ENCODE measurements at regions not wholly inside any gene's neighbourhood (a gene's known extent, or its start where the extent isn't known, plus 50 kb on each side); places are given as distances from the start of the nearest gene placed in this dataset.

DNA sequence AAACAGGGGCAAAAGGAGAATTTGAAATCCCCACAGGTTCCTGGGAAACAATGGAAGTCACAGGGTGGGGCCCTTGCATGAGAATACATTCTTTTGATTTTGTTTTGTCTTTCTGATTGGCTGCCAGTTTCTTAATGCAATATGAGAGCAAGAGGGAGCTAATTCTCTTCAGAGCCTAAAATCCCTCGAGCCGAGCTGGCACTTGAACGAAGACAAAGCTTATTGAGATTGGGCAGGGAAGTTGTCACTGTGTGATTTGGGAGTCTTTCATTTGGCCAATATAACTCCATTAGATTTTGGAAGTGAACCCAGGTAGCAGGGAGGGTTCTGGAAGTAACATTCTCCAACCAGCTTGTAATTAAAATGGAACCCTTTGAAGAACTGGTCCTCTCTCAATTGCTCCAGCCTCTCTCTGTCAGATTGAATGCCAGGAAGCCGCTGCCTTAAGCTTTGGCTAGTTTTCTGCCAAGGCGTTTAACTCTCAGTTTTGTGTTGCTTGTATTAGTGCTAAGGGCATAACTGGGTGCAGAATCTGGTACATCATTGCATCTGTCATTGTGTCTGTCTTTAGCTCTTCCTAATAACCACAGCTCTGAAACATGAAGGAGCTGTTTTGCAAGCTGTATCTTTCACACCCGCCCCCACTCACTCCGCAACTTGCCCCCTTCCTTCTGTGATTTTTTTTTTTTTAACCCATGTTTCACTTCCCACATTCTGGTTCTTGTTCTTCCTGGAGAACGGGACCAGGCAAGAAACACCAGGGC lies 272.0 kb downstream of the MAF start:
- Histone ChIP-seq H3K27ac (ENCODE audit: low read depth in 1 of 2, low read length in 2 of 2) (no peak overlapping the region), H3K4me3 (ENCODE audit: low read depth in 1 of 3, low read length in 3 of 3) (no peak overlapping the region), H3K4me1 (ENCODE audit: control insufficient read depth in 4 of 4, insufficient read depth in 4 of 4, low read length in 3 of 4) (no peaks in the 10 kb centered on the region), H3K36me3 (ENCODE audit: control insufficient read depth in 4 of 4, insufficient read depth in 3 of 4, low read depth in 1 of 4, low read length in 3 of 4) (no peaks in the 10 kb centered on the region), H3K27me3 (ENCODE audit: control insufficient read depth in 4 of 4, insufficient read depth in 4 of 4, low read length in 3 of 4) (no peaks in the 10 kb centered on the region), H3K9me3 (ENCODE audit: control insufficient read depth in 4 of 4, low read length in 3 of 4) (no peaks in the 10 kb centered on the region), H3K9ac (ENCODE audit: low read depth in 1 of 2, low read length in 2 of 2) (no peak overlapping the region)
- TF ChIP-seq FOXA1 (IDR thresholded peaks at IDR 0.05) = no peak
- TF ChIP-seq NR2F2 (IDR thresholded peaks at IDR 0.05) = no peak
- TF ChIP-seq FOXA2 (IDR thresholded peaks at IDR 0.05) = no peak
- TF ChIP-seq SP1 (IDR thresholded peaks at IDR 0.05) = no peak
- no peak for TF ChIP-seq EGR1 (IDR thresholded peaks at IDR 0.05; ENCODE audit: low read depth in 2 of 2)
- TF ChIP-seq RAD21 (IDR thresholded peaks at IDR 0.05) = no peak
- no peak for DNase-seq (ENCODE audit: low spot score)
- WGBS = 66% methylated on average over 8 of the region's 8 CpGs

DNA sequence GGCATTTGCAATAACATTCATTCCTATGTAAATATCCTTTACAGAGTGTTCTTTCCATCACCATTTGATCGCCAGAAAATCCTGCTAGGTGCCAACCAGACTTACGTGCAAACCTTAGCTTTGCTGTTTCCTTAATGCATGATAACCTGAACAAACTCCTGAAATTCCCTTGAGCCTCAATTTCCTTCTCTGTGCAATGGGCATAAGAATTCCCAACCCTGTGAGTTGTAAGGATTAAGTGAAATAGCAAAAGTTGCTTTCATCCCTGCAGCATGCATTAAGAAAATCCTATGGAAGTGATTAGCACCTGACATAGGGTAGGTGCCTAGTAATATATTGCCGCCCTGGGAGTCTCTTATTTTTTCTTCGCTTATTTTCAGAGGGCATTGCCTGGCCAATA lies 272.7 kb downstream of the MAF start:
- Histone ChIP-seq H3K27me3 (ENCODE audit: control insufficient read depth in 4 of 4, insufficient read depth in 4 of 4, low read length in 3 of 4) (no peaks in the 10 kb centered on the region), H3K27ac (ENCODE audit: low read depth in 1 of 2, low read length in 2 of 2) (no peak overlapping the region), H3K9ac (ENCODE audit: low read depth in 1 of 2, low read length in 2 of 2) (no peak overlapping the region), H3K9me3 (ENCODE audit: control insufficient read depth in 4 of 4, low read length in 3 of 4) (no peaks in the 10 kb centered on the region), H3K4me3 (ENCODE audit: low read depth in 1 of 3, low read length in 3 of 3) (no peak overlapping the region), H3K4me1 (ENCODE audit: control insufficient read depth in 4 of 4, insufficient read depth in 4 of 4, low read length in 3 of 4) (no peaks in the 10 kb centered on the region), H3K36me3 (ENCODE audit: control insufficient read depth in 4 of 4, insufficient read depth in 3 of 4, low read depth in 1 of 4, low read length in 3 of 4) (no peaks in the 10 kb centered on the region)
- WGBS = 86% methylated on average over 4 of the region's 4 CpGs
- TF ChIP-seq, protein P1, sequence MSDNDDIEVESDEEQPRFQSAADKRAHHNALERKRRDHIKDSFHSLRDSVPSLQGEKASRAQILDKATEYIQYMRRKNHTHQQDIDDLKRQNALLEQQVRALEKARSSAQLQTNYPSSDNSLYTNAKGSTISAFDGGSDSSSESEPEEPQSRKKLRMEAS (IDR thresholded peaks at IDR 0.05) = no peak
- TF ChIP-seq FOXA2 (IDR thresholded peaks at IDR 0.05) (no peak), HNF4G (IDR thresholded peaks at IDR 0.05) (no peak), NR2F2 (IDR thresholded peaks at IDR 0.05) (no peak), TAF1 (conservative IDR thresholded peaks at IDR 0.05) (no peak), EGR1 (IDR thresholded peaks at IDR 0.05; ENCODE audit: low read depth in 2 of 2) (no peak), GABPA (IDR thresholded peaks at IDR 0.05 in 1 of 2, conservative IDR thresholded peaks at IDR 0.05 in 1 of 2) (no peak), YY1 (IDR thresholded peaks at IDR 0.05) (no peak), HNF4A (conservative IDR thresholded peaks at IDR 0.05) (no peak), FOXA1 (IDR thresholded peaks at IDR 0.05) (no peak), SP1 (IDR thresholded peaks at IDR 0.05) (no peak), RAD21 (IDR thresholded peaks at IDR 0.05) (no peak)
- TF ChIP-seq, protein P2, sequence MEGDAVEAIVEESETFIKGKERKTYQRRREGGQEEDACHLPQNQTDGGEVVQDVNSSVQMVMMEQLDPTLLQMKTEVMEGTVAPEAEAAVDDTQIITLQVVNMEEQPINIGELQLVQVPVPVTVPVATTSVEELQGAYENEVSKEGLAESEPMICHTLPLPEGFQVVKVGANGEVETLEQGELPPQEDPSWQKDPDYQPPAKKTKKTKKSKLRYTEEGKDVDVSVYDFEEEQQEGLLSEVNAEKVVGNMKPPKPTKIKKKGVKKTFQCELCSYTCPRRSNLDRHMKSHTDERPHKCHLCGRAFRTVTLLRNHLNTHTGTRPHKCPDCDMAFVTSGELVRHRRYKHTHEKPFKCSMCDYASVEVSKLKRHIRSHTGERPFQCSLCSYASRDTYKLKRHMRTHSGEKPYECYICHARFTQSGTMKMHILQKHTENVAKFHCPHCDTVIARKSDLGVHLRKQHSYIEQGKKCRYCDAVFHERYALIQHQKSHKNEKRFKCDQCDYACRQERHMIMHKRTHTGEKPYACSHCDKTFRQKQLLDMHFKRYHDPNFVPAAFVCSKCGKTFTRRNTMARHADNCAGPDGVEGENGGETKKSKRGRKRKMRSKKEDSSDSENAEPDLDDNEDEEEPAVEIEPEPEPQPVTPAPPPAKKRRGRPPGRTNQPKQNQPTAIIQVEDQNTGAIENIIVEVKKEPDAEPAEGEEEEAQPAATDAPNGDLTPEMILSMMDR (IDR thresholded peaks at IDR 0.05; ENCODE audit: low read depth, low read length, missing input control) = no peak
- TF ChIP-seq, protein P3, sequence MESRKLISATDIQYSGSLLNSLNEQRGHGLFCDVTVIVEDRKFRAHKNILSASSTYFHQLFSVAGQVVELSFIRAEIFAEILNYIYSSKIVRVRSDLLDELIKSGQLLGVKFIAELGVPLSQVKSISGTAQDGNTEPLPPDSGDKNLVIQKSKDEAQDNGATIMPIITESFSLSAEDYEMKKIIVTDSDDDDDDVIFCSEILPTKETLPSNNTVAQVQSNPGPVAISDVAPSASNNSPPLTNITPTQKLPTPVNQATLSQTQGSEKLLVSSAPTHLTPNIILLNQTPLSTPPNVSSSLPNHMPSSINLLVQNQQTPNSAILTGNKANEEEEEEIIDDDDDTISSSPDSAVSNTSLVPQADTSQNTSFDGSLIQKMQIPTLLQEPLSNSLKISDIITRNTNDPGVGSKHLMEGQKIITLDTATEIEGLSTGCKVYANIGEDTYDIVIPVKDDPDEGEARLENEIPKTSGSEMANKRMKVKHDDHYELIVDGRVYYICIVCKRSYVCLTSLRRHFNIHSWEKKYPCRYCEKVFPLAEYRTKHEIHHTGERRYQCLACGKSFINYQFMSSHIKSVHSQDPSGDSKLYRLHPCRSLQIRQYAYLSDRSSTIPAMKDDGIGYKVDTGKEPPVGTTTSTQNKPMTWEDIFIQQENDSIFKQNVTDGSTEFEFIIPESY (IDR thresholded peaks at IDR 0.05) = no peak
- TF ChIP-seq, protein P4, sequence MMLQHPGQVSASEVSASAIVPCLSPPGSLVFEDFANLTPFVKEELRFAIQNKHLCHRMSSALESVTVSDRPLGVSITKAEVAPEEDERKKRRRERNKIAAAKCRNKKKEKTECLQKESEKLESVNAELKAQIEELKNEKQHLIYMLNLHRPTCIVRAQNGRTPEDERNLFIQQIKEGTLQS (IDR thresholded peaks at IDR 0.05) = no peak
- TF ChIP-seq, protein P5, sequence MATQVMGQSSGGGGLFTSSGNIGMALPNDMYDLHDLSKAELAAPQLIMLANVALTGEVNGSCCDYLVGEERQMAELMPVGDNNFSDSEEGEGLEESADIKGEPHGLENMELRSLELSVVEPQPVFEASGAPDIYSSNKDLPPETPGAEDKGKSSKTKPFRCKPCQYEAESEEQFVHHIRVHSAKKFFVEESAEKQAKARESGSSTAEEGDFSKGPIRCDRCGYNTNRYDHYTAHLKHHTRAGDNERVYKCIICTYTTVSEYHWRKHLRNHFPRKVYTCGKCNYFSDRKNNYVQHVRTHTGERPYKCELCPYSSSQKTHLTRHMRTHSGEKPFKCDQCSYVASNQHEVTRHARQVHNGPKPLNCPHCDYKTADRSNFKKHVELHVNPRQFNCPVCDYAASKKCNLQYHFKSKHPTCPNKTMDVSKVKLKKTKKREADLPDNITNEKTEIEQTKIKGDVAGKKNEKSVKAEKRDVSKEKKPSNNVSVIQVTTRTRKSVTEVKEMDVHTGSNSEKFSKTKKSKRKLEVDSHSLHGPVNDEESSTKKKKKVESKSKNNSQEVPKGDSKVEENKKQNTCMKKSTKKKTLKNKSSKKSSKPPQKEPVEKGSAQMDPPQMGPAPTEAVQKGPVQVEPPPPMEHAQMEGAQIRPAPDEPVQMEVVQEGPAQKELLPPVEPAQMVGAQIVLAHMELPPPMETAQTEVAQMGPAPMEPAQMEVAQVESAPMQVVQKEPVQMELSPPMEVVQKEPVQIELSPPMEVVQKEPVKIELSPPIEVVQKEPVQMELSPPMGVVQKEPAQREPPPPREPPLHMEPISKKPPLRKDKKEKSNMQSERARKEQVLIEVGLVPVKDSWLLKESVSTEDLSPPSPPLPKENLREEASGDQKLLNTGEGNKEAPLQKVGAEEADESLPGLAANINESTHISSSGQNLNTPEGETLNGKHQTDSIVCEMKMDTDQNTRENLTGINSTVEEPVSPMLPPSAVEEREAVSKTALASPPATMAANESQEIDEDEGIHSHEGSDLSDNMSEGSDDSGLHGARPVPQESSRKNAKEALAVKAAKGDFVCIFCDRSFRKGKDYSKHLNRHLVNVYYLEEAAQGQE (IDR thresholded peaks at IDR 0.05) = no peak
- DNase-seq (ENCODE audit: low spot score) = no peak
